H1 (cell line): ENCODE measurements at regions not wholly inside any gene's neighbourhood (a gene's known extent, or its start where the extent isn't known, plus 50 kb on each side); places are given as distances from the start of the nearest gene placed in this dataset.

ENCODE experiments used
- CBX8 ChIP-seq: fragments of 300-800, 300-1000 bp; sonication (generic); IDR thresholded peaks from 2 replicates; pipeline ENCODE4 v1.7.1; 2016; ENCODE audit warnings: low read depth, low read length, borderline replicate concordance
- JUND ChIP-seq: IDR thresholded peaks from 2 replicates; pipeline ENCODE4 v1.6.1; 2011; ENCODE audit warnings: mild to moderate bottlenecking, improper control_type of control experiment, low read length

DNA sequence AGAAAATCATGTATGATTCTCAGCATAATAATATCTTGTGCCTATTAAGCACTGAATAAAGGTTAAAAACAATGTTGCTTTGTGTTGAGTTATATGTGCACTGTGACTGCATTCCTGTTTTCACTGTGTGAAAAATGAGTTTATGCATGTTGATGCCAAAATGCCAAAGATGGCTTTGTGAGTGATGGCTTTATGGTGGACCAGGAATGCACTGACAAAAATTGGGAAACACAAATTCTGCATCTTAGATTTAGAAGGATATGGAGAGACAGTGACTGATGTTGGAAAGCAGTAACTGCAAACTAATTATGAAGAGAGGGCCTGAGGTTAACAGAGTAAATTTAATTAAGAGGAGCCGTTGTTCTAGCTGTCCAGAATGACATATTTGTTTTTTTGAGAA, 440.4 kb downstream of the KIF20B start (continued):
- TF ChIP-seq CBX8: no peak
- TF ChIP-seq JUND: no peak
